ENCODE measurements at regions not wholly inside any gene's neighbourhood (a gene's known extent, or its start where the extent isn't known, plus 50 kb on each side); places are given as distances from the start of the nearest gene placed in this dataset.

DNA sequence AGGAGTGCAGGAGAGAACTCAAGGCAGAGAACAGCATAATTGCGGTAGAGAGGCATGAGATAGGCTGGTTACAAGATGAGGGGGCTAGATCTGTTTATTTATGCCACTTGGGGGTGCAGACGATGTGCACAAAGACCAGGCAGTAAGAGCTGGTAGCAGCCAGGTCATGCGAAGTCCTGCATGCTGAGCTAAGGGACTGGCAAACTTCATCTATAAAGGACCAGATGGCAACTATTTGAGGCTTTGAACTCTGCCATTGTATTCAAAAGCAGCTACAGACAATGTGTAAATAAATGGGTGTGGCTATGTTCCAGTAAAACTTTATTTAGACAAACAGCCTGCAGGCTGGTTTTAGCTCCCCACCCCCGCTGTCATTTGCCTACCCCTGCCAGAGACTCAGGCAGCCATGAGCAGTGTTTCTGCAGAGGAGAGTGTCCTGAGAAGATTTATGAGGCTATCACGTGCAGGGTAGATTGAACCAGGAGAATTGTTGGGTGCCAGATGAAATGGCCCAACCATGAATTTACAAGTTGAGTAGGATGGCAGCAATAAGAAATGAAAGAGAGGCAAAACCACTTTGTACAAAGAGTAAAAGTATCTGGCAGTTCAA, 253.4 kb upstream of the MOCS1 start:
- Histone ChIP-seq H3K27me3 (ENCODE audit: control insufficient read depth in 4 of 4, insufficient read depth in 4 of 4, low read length in 3 of 4) (peaks cover 0 to 3% (median 0%) of the 10 kb centered on the region in 4 donors), H3K27ac (ENCODE audit: low read depth in 1 of 2, low read length in 2 of 2) (no peak overlapping the region), H3K9me3 (ENCODE audit: control insufficient read depth in 4 of 4, low read length in 3 of 4) (peaks cover 5 to 8% (median 7%) of the 10 kb centered on the region in 4 donors), H3K4me3 (ENCODE audit: low read depth in 1 of 3, low read length in 3 of 3) (no peak overlapping the region), H3K9ac (ENCODE audit: low read depth in 1 of 2, low read length in 2 of 2) (no peak overlapping the region), H3K36me3 (ENCODE audit: control insufficient read depth in 4 of 4, insufficient read depth in 3 of 4, low read depth in 1 of 4, low read length in 3 of 4) (no peaks in the 10 kb centered on the region), H3K4me1 (ENCODE audit: control insufficient read depth in 4 of 4, insufficient read depth in 4 of 4, low read length in 3 of 4) (no peaks in the 10 kb centered on the region)
- DNase-seq (ENCODE audit: low spot score) = no peak
- WGBS = 70% methylated on average over 5 of the region's 5 CpGs
- TF ChIP-seq HNF4G (IDR thresholded peaks at IDR 0.05) (no peak), NR2F2 (IDR thresholded peaks at IDR 0.05) (no peak)

DNA sequence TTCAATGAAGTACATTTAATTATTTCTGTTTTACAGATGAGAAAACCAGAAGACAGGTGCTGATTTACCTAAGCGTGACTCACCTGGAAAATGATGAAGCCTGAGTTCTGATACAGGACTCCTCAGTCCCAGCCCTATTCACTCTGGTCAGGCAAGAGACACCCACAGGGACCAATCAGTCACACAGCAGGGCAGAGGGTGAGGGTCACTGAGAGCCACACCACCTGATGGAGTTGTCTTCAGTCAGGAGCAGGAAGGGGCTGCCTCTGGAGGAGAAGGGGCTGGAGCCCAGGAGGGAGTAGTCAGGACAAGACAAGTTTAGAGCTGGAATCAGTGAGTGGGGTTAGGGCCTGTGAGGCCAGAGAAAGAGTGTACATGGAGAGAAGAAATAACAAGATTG, 251.2 kb upstream of the MOCS1 start:
- H3K9me3 ChIP-seq (ENCODE audit: control insufficient read depth in 4 of 4, low read length in 3 of 4) = peaks cover 5 to 10% (median 8%) of the 10 kb centered on the region in 4 donors
- no peak overlapping the region for H3K27ac ChIP-seq (ENCODE audit: low read depth in 1 of 2, low read length in 2 of 2)
- 97% methylated on average over 1 of the region's 1 CpG for WGBS
- no peak for DNase-seq (ENCODE audit: low spot score)
- H3K27me3 ChIP-seq (ENCODE audit: control insufficient read depth in 4 of 4, insufficient read depth in 4 of 4, low read length in 3 of 4) = peaks cover 0 to 3% (median 0%) of the 10 kb centered on the region in 4 donors
- TF ChIP-seq SP1 (IDR thresholded peaks at IDR 0.05) = no peak
- H3K36me3 ChIP-seq (ENCODE audit: control insufficient read depth in 4 of 4, insufficient read depth in 3 of 4, low read depth in 1 of 4, low read length in 3 of 4) = no peaks in the 10 kb centered on the region
- no peaks in the 10 kb centered on the region for H3K4me1 ChIP-seq (ENCODE audit: control insufficient read depth in 4 of 4, insufficient read depth in 4 of 4, low read length in 3 of 4)
- no peak overlapping the region for H3K9ac ChIP-seq (ENCODE audit: low read depth in 1 of 2, low read length in 2 of 2)
- no peak overlapping the region for H3K4me3 ChIP-seq (ENCODE audit: low read depth in 1 of 3, low read length in 3 of 3)

DNA sequence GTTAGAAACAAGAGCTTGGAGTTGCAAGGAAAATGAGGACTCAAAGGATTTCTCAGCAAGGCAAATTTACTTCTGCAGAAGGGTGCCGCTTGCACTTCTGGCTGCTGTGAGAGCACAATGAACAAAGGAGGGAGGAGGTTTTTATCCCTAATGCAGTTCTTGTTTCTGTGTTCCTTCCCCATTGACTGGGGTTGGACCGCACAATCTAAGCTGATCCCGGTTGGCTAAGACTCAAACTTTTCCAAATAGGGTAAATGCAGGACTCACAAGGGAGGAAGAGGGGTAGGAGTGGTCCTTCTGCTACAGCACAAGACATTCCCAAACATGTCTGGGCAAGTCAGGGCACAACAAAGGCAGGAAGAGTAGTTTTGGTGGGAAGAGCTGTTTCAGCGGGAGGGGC, 249.6 kb upstream of the MOCS1 start:
- TF ChIP-seq, protein P1, sequence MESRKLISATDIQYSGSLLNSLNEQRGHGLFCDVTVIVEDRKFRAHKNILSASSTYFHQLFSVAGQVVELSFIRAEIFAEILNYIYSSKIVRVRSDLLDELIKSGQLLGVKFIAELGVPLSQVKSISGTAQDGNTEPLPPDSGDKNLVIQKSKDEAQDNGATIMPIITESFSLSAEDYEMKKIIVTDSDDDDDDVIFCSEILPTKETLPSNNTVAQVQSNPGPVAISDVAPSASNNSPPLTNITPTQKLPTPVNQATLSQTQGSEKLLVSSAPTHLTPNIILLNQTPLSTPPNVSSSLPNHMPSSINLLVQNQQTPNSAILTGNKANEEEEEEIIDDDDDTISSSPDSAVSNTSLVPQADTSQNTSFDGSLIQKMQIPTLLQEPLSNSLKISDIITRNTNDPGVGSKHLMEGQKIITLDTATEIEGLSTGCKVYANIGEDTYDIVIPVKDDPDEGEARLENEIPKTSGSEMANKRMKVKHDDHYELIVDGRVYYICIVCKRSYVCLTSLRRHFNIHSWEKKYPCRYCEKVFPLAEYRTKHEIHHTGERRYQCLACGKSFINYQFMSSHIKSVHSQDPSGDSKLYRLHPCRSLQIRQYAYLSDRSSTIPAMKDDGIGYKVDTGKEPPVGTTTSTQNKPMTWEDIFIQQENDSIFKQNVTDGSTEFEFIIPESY (IDR thresholded peaks at IDR 0.05) = no peak
- no peak for TF ChIP-seq GABPA (IDR thresholded peaks at IDR 0.05 in 1 of 2, conservative IDR thresholded peaks at IDR 0.05 in 1 of 2)
- no peak for TF ChIP-seq SP1 (IDR thresholded peaks at IDR 0.05)
- no peak for TF ChIP-seq YY1 (IDR thresholded peaks at IDR 0.05)
- no peak for TF ChIP-seq HNF4A (conservative IDR thresholded peaks at IDR 0.05)
- no peak for TF ChIP-seq RXRA (IDR thresholded peaks at IDR 0.05)
- TF ChIP-seq EGR1 (IDR thresholded peaks at IDR 0.05; ENCODE audit: low read depth in 2 of 2) = no peak
- no peak for TF ChIP-seq MAX (IDR thresholded peaks at IDR 0.05)
- TF ChIP-seq FOXA2 (IDR thresholded peaks at IDR 0.05) = no peak
- no peak for TF ChIP-seq ATF3 (IDR thresholded peaks at IDR 0.05)
- no peak for TF ChIP-seq NR2F2 (IDR thresholded peaks at IDR 0.05)
- TF ChIP-seq RAD21 (IDR thresholded peaks at IDR 0.05) = no peak
- no peak for TF ChIP-seq TAF1 (conservative IDR thresholded peaks at IDR 0.05)
- no peak for TF ChIP-seq CTCF (IDR thresholded peaks at IDR 0.05; ENCODE audit: low read depth, low read length, missing input control)
- no peak for TF ChIP-seq JUND (IDR thresholded peaks at IDR 0.05)
- no peak for TF ChIP-seq REST (IDR thresholded peaks at IDR 0.05)
- no peak for TF ChIP-seq FOXA1 (IDR thresholded peaks at IDR 0.05)
- Histone ChIP-seq H3K9me3 (ENCODE audit: control insufficient read depth in 4 of 4, low read length in 3 of 4) (peaks cover 5 to 10% (median 8%) of the 10 kb centered on the region in 4 donors), H3K36me3 (ENCODE audit: control insufficient read depth in 4 of 4, insufficient read depth in 3 of 4, low read depth in 1 of 4, low read length in 3 of 4) (no peaks in the 10 kb centered on the region), H3K4me1 (ENCODE audit: control insufficient read depth in 4 of 4, insufficient read depth in 4 of 4, low read length in 3 of 4) (no peaks in the 10 kb centered on the region), H3K9ac (ENCODE audit: low read depth in 1 of 2, low read length in 2 of 2) (no peak overlapping the region), H3K4me3 (ENCODE audit: low read depth in 1 of 3, low read length in 3 of 3) (no peak overlapping the region), H3K27me3 (ENCODE audit: control insufficient read depth in 4 of 4, insufficient read depth in 4 of 4, low read length in 3 of 4) (peaks cover 0 to 8% (median 0%) of the 10 kb centered on the region in 4 donors), H3K27ac (ENCODE audit: low read depth in 1 of 2, low read length in 2 of 2) (no peak overlapping the region)
- no peak for DNase-seq (ENCODE audit: low spot score)
- 95% methylated on average over 4 of the region's 4 CpGs for WGBS
